HEK293 (cell line): ENCODE measurements at regions not wholly inside any gene's neighbourhood (a gene's known extent, or its start where the extent isn't known, plus 50 kb on each side); places are given as distances from the start of the nearest gene placed in this dataset.
"Not testable (repeated sequence)": the region's sequence is repeated elsewhere in the genome, so short reads cannot be mapped to it uniquely, and the experiment has no call there.

ENCODE experiments used
- BCL11A ChIP-seq: fragments of 450-650 bp; formaldehyde crosslinking; IDR thresholded peaks from 2 replicates; pipeline ENCODE4 v1.5.1; 2016; ENCODE audit warnings: low read depth, missing biosample characterization, missing genetic modification characterization
- HOXA7 ChIP-seq: sonication (generic); formaldehyde crosslinking; IDR thresholded peaks from 2 replicates; pipeline ENCODE4 v1.8.1; 2022; ENCODE audit warnings: missing genetic modification reagents, borderline replicate concordance
- KLF9 ChIP-seq: fragments of 450-650 bp; formaldehyde crosslinking; IDR thresholded peaks from 2 replicates; pipeline ENCODE4 v1.5.1; 2016; ENCODE audit warnings: missing biosample characterization, missing genetic modification characterization, low read depth
- SP7 ChIP-seq: fragments of 450-650 bp; formaldehyde crosslinking; IDR thresholded peaks from 2 replicates; pipeline ENCODE4 v1.5.1; 2016; ENCODE audit warnings: missing biosample characterization, missing genetic modification characterization
- ZNF24 ChIP-seq: fragments of 450-650 bp; formaldehyde crosslinking; IDR thresholded peaks from 2 replicates; pipeline ENCODE4 v1.5.1; 2016; ENCODE audit warnings: missing biosample characterization, missing genetic modification characterization
- ZNF426 ChIP-seq: fragments of 450-650 bp; formaldehyde crosslinking; IDR thresholded peaks from 2 replicates; pipeline ENCODE4 v1.5.1; 2017; ENCODE audit warnings: missing biosample characterization, missing genetic modification characterization, mild to moderate bottlenecking, inconsistent platforms, moderate library complexity
- ZNF830 ChIP-seq: fragments of 450-650 bp; IDR thresholded peaks from 2 replicates; pipeline ENCODE4 v1.5.0; 2018; ENCODE audit warnings: missing biosample characterization, missing genetic modification characterization, low read depth, mild to moderate bottlenecking, moderate library complexity
- TF ChIP-seq, protein P1 (sequence below): fragments of 450-650 bp; formaldehyde crosslinking; IDR thresholded peaks from 2 replicates; pipeline ENCODE4 v1.5.1; 2016; ENCODE audit warnings: missing biosample characterization, missing genetic modification characterization

DNA sequence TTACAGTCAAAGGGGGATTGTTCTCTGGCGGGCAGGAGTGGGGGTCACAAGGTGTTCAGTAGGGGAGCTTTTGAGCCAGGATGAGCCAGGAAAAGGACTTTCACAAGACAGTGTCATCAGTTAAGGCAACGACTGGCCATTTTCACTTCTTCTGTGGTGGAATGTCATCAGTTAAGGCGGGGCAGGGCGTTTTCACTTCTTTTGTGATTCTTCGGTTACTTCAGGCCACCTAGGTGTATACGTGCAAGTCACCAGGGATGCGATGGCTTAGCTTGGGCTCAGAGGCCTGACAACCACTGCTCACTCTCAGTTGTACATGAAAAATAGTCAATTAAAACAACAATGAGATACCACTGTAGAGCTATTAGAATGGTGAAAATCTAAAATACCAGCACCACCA lies 281.2 kb downstream of the INSIG2 start:
- TF ChIP-seq SP7 (tag by site-specific recombination); KLF9; BCL11A (tag by site-specific recombination); ZNF830; ZNF24 (tag by site-specific recombination); ZNF426; HOXA7 (CRISPR knock-in tag): not testable (repeated sequence)
- TF ChIP-seq, protein P1, sequence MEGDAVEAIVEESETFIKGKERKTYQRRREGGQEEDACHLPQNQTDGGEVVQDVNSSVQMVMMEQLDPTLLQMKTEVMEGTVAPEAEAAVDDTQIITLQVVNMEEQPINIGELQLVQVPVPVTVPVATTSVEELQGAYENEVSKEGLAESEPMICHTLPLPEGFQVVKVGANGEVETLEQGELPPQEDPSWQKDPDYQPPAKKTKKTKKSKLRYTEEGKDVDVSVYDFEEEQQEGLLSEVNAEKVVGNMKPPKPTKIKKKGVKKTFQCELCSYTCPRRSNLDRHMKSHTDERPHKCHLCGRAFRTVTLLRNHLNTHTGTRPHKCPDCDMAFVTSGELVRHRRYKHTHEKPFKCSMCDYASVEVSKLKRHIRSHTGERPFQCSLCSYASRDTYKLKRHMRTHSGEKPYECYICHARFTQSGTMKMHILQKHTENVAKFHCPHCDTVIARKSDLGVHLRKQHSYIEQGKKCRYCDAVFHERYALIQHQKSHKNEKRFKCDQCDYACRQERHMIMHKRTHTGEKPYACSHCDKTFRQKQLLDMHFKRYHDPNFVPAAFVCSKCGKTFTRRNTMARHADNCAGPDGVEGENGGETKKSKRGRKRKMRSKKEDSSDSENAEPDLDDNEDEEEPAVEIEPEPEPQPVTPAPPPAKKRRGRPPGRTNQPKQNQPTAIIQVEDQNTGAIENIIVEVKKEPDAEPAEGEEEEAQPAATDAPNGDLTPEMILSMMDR (tag by site-specific recombination) = not testable (repeated sequence)
